ENCODE measurements at regions not wholly inside any gene's neighbourhood (a gene's known extent, or its start where the extent isn't known, plus 50 kb on each side); places are given as distances from the start of the nearest gene placed in this dataset.

DNA sequence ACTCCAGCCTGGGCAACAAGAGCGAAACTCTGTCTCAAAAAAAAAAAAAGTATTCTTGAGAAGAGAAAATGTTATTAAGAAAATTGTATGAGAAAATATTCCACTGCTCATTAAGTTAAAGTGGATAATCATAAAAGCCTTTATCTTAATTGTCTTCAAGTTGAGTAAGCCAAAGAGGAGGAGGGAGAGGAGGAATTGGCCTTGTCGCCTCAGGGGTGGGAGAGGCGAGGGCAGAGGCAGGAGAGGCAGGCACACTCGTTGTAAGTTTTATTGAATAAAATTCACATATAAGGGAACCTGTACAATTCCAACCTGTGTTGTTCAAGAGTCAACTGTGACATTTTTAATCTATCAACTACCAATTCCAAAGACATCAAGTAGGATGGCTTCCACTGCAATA lies 820.3 kb downstream of the USP25 start:
- DNase-seq (ENCODE audit: low read depth): no peak
- TF ChIP-seq, protein P1, sequence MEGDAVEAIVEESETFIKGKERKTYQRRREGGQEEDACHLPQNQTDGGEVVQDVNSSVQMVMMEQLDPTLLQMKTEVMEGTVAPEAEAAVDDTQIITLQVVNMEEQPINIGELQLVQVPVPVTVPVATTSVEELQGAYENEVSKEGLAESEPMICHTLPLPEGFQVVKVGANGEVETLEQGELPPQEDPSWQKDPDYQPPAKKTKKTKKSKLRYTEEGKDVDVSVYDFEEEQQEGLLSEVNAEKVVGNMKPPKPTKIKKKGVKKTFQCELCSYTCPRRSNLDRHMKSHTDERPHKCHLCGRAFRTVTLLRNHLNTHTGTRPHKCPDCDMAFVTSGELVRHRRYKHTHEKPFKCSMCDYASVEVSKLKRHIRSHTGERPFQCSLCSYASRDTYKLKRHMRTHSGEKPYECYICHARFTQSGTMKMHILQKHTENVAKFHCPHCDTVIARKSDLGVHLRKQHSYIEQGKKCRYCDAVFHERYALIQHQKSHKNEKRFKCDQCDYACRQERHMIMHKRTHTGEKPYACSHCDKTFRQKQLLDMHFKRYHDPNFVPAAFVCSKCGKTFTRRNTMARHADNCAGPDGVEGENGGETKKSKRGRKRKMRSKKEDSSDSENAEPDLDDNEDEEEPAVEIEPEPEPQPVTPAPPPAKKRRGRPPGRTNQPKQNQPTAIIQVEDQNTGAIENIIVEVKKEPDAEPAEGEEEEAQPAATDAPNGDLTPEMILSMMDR (conservative IDR thresholded peaks at IDR 0.05; ENCODE audit: control insufficient read depth, insufficient read depth, low read depth, low read length): no peak
- H3K4me3 ChIP-seq (ENCODE audit: control insufficient read depth, low read depth, low read length): no peak overlapping the region

DNA sequence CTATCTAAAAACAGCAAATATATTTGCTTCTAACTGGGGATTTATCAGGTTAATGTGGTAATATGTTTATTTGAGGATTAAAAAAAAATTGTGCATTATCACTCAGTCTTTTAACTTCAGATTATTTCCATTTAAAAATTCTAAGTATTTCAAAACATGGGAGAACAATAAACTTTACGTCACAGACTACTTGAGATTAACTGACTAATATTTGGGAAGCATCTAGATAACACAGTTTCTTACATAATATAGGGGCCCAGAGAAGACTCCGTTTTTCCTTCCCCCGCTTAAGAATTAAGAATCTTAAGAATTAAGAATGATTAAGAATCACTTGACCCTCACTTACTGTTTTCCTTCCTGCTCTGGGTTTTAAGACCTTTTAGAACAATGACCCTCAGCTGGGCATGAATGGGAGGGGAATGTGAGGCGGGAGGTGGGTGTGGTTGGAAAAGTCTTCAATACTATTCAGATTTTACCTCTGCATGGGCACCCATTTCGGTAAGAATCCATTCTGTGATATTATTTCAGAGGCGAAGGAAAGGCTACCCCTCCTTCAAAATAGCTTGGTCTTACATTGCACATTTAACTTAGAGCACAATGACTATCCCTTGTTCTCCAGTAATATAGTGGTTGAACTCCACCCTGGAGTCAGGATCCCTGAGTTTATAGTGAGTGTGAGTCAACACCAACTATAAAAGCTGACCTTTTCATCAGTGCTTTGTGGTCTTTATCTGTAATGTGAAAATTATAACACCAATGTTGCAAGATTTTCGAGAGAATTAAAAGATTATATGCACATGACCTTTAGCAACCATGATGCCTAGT lies 821.3 kb downstream of the USP25 start:
- TF ChIP-seq, protein P1 (conservative IDR thresholded peaks at IDR 0.05; ENCODE audit: control insufficient read depth, insufficient read depth, low read depth, low read length): no peak
- no peak overlapping the region for H3K4me3 ChIP-seq (ENCODE audit: control insufficient read depth, low read depth, low read length)
- DNase-seq (ENCODE audit: low read depth): no peak

DNA sequence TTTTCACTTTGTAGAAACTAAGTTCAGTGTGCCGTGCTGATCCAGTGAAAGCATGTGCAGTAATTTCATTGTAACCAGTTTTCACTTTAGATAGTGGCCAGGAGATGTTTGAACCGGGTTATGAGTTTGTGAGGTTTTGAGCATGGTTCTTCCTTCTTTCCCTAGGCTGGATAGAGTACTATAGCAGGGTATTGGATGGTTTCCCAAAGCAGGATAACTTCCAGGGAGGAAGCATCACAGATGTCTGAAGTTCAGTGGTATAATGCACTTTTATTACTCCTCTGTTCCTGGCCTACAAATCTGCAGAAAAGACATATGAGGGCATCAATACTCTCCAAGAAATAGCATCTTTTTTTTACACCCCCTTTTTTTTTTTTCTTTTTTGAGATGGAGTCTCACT lies 823.1 kb downstream of the USP25 start:
- TF ChIP-seq, protein P1 (conservative IDR thresholded peaks at IDR 0.05; ENCODE audit: control insufficient read depth, insufficient read depth, low read depth, low read length): no peak
- no peak overlapping the region for H3K4me3 ChIP-seq (ENCODE audit: control insufficient read depth, low read depth, low read length)
- no peak for DNase-seq (ENCODE audit: low read depth)

DNA sequence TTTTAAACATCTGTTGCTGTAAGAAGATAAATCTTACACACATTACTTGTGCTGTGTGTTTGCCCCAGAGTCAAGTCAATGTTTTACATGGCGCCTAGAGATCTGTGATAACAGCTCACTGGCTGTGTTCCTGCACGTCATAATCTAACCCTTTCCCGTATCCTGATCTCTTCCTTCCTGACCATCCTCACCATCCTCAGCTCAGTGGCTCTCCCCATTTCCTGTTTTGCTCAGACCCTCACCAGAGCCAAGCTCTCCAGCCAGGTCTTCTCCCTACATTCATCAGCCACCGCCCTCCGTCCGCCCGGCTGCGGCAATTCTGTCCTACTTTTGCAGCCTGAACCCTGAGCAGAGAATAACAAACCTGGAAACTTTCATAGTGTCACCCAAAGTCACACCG lies 824.7 kb downstream of the USP25 start:
- no peak overlapping the region for H3K4me3 ChIP-seq (ENCODE audit: control insufficient read depth, low read depth, low read length)
- no peak for DNase-seq (ENCODE audit: low read depth)
- TF ChIP-seq, protein P1 (conservative IDR thresholded peaks at IDR 0.05; ENCODE audit: control insufficient read depth, insufficient read depth, low read depth, low read length): no peak

DNA sequence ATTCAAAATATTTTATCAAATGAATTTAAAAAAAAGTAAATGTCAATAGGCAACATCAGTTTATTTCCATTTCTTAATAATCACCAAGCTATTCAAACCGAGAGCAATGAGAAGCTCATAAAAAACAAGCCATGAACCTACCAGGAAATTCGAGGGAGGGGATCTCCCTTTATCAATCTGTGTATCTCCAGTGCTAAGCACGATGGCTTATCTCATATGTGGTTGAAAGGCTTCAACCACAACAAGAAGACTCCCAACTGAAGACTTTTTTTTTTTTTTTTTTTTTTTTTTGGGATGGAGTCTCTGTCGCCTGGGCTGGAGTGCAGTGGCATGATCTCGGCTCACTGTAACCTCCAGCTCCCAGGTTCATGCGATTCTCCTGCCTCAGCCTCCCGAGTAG lies 833.3 kb downstream of the USP25 start:
- TF ChIP-seq, protein P1 (conservative IDR thresholded peaks at IDR 0.05; ENCODE audit: control insufficient read depth, insufficient read depth, low read depth, low read length): no peak
- no peak for DNase-seq (ENCODE audit: low read depth)
- no peak overlapping the region for H3K4me3 ChIP-seq (ENCODE audit: control insufficient read depth, low read depth, low read length)

DNA sequence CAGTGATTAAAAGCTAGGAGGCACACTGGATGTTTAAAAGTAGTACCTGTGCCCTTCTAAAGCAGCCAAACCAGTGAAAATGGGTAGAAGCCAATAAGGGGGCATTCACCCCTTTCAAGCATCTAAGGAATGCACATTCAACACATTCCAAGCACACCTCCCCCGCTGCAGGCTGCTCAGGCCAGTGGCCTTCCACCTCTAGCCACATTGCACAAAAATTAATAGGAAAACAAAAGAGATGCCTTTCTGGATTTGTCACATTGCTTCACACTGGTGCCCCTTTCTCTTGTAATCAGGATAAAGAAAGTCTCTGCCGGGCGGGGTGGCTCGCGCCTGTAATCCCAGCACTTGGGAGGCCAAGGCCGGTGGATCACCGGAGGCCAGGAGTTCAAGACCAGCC lies 834.0 kb downstream of the USP25 start:
- no peak overlapping the region for H3K4me3 ChIP-seq (ENCODE audit: control insufficient read depth, low read depth, low read length)
- TF ChIP-seq, protein P1 (conservative IDR thresholded peaks at IDR 0.05; ENCODE audit: control insufficient read depth, insufficient read depth, low read depth, low read length): no peak
- DNase-seq (ENCODE audit: low read depth): no peak

Data from fibroblast of mammary gland (primary cell).